HG02678 (cell line): ENCODE measurements at regions not wholly inside any gene's neighbourhood (a gene's known extent, or its start where the extent isn't known, plus 50 kb on each side); places are given as distances from the start of the nearest gene placed in this dataset.

Experiments used
- ATAC-seq: cut with Tn5 transposase; IDR thresholded peaks from one replicate; pipeline ENCODE4 v1.9.1; 2021; ENCODE audit warnings: mild to moderate bottlenecking, moderate library complexity; ENCODE audit not compliant: unreplicated experiment

GRCh38 chr17:79506150-79506870 lies 104.5 kb downstream of the RBFOX3 start:
- ATAC-seq: no peak

- ATAC-seq: no peak
These were observed 105.7 kb downstream of the RBFOX3 start for GRCh38 chr17:79505199-79505598.

GRCh38 chr17:79504181-79504605 lies 106.7 kb downstream of the RBFOX3 start:
- no peak for ATAC-seq

GRCh38 chr17:79503126-79503839 lies 107.6 kb downstream of the RBFOX3 start:
- no peak for ATAC-seq

GRCh38 chr17:79501910-79502309 lies 108.9 kb downstream of the RBFOX3 start:
- no peak for ATAC-seq

GRCh38 chr17:79500745-79501618 lies 109.9 kb downstream of the RBFOX3 start:
- ATAC-seq: no peak

GRCh38 chr17:79498854-79499253 lies 112.0 kb downstream of the RBFOX3 start:
- ATAC-seq: no peak

- ATAC-seq: no peak
These were observed 113.0 kb downstream of the RBFOX3 start for GRCh38 chr17:79497777-79498348.

- no peak for ATAC-seq
These were observed 114.3 kb downstream of the RBFOX3 start for GRCh38 chr17:79496422-79497005.

GRCh38 chr17:79495665-79496064 lies 115.2 kb downstream of the RBFOX3 start:
- no peak for ATAC-seq

GRCh38 chr17:79491006-79491405 lies 119.8 kb downstream of the RBFOX3 start:
- ATAC-seq: no peak

- ATAC-seq: no peak
These were observed 120.3 kb downstream of the RBFOX3 start for GRCh38 chr17:79490530-79490929.

GRCh38 chr17:79487149-79487548 lies 123.7 kb downstream of the RBFOX3 start:
- no peak for ATAC-seq

- no peak for ATAC-seq
These were observed 124.9 kb downstream of the RBFOX3 start for GRCh38 chr17:79485991-79486390.

GRCh38 chr17:79485419-79485985 lies 125.3 kb downstream of the RBFOX3 start:
- ATAC-seq: no peak

GRCh38 chr17:79484600-79485418 lies 126.0 kb downstream of the RBFOX3 start:
- no peak for ATAC-seq

GRCh38 chr17:79483842-79484241 lies 127.0 kb downstream of the RBFOX3 start:
- ATAC-seq: no peak

GRCh38 chr17:79482727-79483521 lies 127.9 kb downstream of the RBFOX3 start:
- no peak for ATAC-seq

- no peak for ATAC-seq
These were observed 131.0 kb downstream of the RBFOX3 start for GRCh38 chr17:79479876-79480275.
